GM19025 (cell line): ENCODE measurements at regions not wholly inside any gene's neighbourhood (a gene's known extent, or its start where the extent isn't known, plus 50 kb on each side); places are given as distances from the start of the nearest gene placed in this dataset.
"Not testable (repeated sequence)": the region's sequence is repeated elsewhere in the genome, so short reads cannot be mapped to it uniquely, and the experiment has no call there.

Experiments used
- ATAC-seq: cut with Tn5 transposase; IDR thresholded peaks from one replicate; pipeline ENCODE4 v1.9.1; 2021; ENCODE audit warnings: mild to moderate bottlenecking, low read depth, moderate library complexity; ENCODE audit not compliant: unreplicated experiment

DNA sequence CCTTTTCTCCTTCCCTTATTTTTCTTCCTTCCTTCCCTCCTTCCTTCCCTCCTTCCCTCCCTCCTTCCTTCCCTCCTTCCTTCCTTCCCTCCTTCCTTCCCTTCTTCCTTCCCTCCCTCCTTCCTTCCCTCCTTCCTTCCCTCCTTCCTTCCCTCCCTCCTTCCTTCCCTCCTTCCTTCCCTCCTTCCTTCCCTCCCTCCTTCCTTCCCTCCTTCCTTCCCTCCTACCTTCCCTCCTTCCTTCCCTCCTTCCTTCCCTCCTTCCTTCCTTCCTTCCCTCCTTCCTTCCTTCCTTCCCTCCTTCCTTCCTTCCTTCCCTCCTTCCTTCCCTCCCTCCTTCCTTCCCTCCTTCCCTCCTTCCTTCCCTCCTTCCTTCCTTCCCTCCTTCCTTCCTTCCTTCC is 459.6 kb downstream of the CDH11 start:
- not testable (repeated sequence) for ATAC-seq

DNA sequence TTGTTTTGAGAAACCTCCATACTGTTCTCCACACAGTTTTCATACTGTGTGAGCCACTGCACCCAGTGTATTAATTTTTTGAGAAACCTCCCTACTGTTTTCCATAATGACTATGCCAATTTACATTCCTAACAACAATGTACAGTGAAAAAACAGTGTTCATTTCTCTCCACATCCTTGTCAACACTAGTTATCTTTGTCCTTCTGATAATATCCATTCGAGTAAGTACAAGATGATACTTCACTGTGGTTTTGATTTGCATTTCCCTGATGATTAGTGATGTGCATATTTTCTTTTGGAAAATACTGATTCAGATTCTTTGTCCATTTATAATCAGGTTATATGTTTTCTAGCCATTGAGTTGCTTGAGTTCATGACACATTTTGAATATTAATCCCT is 462.0 kb downstream of the CDH11 start:
- no peak for ATAC-seq

DNA sequence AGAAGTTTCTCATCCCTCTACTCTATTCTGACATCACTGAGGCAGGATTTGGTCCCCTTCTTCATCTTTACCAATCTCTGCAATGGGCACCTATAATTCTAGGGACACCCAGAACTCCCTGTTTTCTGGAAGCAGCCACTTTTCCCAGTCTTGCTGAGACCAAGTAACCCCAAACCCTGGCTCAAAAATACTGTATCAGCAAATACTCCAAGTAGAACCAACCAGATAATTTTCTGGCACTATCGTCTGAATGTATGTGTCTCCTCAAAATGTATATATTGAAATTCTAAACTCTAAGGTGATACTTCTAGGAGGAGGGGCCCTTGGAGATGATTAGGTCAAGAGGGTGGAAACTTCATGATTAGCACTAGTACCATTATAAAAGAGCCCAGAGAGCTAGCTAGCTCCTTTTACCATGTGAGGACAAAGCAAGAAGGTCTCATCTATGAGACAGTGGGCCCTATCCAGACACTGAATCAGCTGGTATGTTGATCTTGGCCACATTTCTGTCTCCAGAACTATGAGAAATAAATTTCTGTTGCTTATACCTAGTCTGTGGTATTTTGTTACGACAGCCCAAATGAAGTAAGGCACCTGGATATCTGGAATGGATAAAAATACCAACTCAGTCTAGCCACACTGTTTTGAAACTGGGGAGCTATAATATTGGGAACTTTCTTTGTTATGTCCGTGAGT is 464.4 kb downstream of the CDH11 start:
- no peak for ATAC-seq

- no peak for ATAC-seq
Observed at GRCh38 chr16:64656471-64656870, 465.4 kb downstream of the CDH11 start.

DNA sequence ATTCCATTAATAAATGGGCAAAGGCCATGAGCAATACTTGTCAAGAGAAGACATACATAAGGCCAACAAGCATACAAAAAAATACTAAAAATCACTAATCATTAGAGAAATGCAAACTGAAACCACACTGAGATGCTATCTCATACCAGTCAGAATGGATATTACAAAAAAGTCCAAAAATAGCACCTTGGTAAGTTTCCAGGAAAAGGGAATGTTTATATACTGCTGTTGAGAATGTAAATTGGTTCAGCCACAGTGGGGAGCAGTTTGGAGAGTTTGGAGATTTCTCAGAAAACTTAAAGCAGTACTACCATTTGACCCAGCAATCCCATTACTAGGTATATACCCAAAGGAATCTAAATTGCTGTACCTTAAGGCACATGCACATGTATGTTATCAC is 467.7 kb downstream of the CDH11 start:
- no peak for ATAC-seq

DNA sequence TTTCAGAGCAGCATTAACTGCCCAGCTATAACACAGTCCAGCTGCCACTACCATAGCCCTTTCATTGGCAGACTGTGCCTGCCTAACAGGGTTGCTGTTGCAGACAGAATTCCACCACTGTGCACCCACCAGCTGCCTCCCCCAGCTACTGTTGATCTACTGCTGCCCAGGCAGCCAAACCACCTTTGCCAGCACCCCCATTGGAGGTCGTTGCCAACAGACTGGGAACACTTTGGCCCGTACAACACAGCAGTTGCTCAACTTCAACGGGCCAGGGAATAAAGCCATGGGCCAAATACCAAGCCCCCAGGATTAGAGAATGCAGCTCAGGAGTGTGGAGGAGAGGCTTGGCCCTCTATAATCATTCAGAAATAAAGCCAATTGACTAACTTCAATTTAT is 473.6 kb downstream of the CDH11 start:
- no peak for ATAC-seq

- no peak for ATAC-seq
Observed at GRCh38 chr16:64641343-64641742, 480.5 kb downstream of the CDH11 start.

- no peak for ATAC-seq
Observed at GRCh38 chr16:64638766-64639165, 483.1 kb downstream of the CDH11 start.

DNA sequence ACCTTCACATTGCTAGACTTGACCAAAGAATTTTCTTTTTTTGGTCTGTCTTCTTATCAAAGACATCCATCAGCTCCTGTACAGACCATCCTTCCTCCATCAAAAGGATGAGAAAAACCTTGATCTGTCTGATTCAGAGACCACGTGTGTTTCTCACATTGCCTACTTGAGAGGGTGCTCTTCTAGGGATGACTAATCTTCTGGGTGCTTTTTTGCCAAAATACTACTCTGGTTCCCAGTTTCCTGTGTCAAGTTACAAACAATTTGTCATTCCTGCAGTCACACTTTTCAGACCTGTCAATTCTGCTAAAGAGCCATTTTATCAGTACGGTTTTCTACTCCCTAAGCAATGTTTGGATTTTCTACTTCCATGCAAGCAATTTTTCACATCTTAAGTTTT is 492.2 kb downstream of the CDH11 start:
- no peak for ATAC-seq

GRCh38 chr16:64627781-64628180 is 494.1 kb downstream of the CDH11 start:
- no peak for ATAC-seq

GRCh38 chr16:64627288-64627687 is 494.6 kb downstream of the CDH11 start:
- ATAC-seq: no peak

DNA sequence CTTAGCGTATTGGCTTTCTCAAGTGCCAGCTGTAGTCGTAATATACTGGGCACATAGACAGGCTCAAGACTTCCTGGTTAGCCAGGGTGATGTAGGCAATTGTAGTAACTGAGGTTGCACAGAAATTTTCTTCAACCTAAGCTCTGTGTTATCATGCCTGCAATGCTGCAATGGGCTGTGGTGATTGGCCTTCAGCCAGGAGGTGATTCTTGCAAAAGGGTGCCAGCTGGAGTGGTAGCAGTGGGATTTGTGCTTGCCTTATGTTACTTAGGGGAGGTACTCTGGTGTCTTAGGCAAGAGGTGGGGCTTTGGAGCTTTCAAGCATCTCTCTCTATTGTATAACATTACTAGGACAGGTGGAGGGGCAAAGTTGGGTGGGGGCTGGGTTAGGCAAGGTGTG is 495.1 kb downstream of the CDH11 start:
- ATAC-seq: no peak

- no peak for ATAC-seq
Observed at GRCh38 chr16:64621616-64622015, 500.2 kb downstream of the CDH11 start.

DNA sequence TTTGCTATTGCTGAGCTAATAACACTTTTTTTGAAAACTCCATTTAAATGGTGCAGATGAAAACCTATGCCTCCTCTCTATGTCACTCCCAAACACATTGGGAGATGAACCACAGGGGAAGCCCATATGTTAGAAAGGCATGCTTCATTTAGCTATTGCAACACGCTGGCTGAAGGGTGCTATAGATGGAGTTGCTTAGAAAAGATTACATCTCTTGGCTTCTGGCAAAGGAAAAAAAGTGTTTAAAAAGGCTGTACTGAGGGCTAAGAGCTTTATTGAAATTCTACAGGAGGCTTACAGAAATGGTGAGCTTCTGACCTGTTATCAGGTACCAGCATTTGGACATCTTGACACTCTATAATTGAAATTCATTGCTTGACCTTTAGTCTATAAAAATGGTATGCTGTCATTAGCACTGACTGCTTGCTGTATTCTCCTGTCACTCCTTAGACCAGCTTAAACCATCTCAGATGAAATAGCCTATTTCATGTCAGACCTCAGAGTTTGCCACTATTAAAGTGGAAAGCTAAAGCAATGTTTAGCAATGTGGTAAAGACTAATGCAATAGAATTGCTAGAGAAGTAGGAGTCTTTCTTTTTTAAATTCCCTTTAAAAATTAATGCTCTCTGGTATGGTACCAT is 503.9 kb downstream of the CDH11 start:
- no peak for ATAC-seq

- ATAC-seq: no peak
Observed at GRCh38 chr16:64615630-64616280, 506.1 kb downstream of the CDH11 start.

GRCh38 chr16:64596196-64596595 is 525.7 kb downstream of the CDH11 start:
- no peak for ATAC-seq

DNA sequence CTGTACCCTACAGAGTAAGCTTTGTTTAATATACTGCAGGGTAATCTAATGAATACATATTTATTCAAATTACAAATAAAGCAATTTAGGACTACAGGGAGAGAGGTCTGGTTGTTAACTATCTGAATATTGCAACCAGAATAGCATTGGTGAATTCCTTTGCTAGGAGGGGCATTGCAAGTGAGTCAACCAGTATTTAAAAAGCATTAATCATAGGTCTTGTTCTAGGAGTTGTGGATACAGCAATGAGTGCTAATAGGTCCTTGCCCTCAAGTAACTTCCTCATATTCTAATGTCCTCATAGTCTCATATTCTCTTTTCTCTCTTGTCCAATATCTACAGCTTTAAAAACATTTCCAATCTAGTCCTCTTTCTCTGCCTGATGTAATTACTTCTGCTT is 531.4 kb downstream of the CDH11 start:
- no peak for ATAC-seq

- ATAC-seq: no peak
Observed at GRCh38 chr16:64589836-64590235, 532.0 kb downstream of the CDH11 start.

- no peak for ATAC-seq
Observed at GRCh38 chr16:64586781-64587180, 535.1 kb downstream of the CDH11 start.

DNA sequence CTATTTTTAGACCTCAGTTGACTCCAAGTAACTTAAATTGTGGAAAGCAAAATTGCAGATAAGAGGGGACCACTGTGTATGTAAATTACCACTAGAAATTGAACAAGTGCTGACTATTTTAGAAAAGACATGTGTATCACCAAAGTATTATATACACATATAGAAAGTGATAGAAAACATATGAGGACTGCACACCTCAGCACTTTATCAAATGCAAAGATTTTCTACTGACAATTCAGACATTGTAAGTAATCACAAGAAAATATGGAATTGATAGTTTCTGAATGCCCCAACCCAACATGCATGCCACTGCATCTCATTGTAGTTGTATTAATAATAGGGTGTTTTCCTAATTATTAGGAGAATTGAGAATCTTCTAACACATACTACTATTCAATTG is 536.5 kb downstream of the CDH11 start:
- ATAC-seq: no peak

DNA sequence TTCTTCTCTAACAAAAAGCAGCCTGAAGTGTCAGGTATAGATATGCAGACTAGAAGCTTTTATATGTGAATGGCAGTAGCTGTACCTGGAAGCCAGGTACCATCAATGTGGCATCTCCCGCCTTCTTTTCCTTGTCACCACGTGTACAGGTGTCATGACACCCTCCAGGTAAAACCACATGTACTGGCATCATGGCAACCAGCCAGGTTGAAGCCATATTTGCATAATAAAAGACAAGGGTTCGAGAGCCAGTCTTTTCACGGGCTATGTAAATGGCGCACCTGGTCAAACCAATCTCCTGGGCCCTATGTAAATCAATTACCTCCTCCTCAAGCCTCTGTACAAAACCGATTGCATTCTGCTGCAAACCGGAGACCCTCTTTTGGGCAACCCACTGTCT is 541.3 kb downstream of the CDH11 start:
- ATAC-seq: no peak

DNA sequence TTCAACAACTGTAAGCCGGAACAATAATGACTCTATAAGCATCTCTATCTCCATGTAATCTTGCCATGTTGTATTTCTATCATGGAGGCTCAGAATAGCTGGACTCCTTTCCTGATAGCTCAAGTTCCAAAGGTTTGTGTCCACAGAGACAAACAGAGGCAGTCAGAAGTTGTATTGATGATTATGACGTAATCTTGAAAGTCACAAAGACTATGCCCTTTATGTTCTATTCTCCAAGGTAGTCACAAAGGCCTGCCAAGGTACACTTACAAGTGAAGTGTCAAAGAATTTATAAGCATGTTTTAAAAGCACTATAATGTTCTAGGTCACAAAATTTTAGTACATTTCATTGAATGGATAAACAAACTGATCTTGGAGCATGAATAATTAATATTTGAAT is 542.2 kb downstream of the CDH11 start:
- ATAC-seq: no peak
